SJCRH30 (cell line): ENCODE measurements at regions not wholly inside any gene's neighbourhood (a gene's known extent, or its start where the extent isn't known, plus 50 kb on each side); places are given as distances from the start of the nearest gene placed in this dataset.

Source experiments
- DNase-seq, 2 experiments: peaks; one replicate each; pipeline ENCODE4 v3.0.0-alpha.2; 2015 to 2020
- H3K27ac ChIP-seq: fragments of 250-450 bp; sonication (Bioruptor Pico); 2 replicates; pipeline ENCODE4 v1.5.1; 2020; ENCODE audit warnings: mild to moderate bottlenecking, moderate library complexity
- H3K27me3 ChIP-seq: fragments of 250-450 bp; sonication (Bioruptor Pico); 2 replicates; pipeline ENCODE4 v1.5.1; 2020; ENCODE audit warnings: mild to moderate bottlenecking, moderate library complexity
- H3K36me3 ChIP-seq: fragments of 250-450 bp; sonication (Bioruptor Pico); 2 replicates; pipeline ENCODE4 v1.5.1; 2020; ENCODE audit warnings: mild to moderate bottlenecking, moderate library complexity
- H3K4me1 ChIP-seq: fragments of 250-450 bp; sonication (Bioruptor Pico); 2 replicates; pipeline ENCODE4 v1.5.1; 2020; ENCODE audit warnings: mild to moderate bottlenecking, moderate library complexity
- H3K4me3 ChIP-seq: fragments of 250-450 bp; sonication (Bioruptor Pico); 2 replicates; pipeline ENCODE4 v1.5.1; 2020; ENCODE audit warnings: mild to moderate bottlenecking, moderate library complexity
- H3K9me3 ChIP-seq: fragments of 250-450 bp; sonication (Bioruptor Pico); replicated peaks from 2 replicates; pipeline ENCODE4 v1.5.1; 2020; ENCODE audit warnings: mild to moderate bottlenecking, moderate library complexity

- Histone ChIP-seq H3K4me1 (no peaks in the 10 kb centered on the region), H3K27ac (no peak overlapping the region), H3K36me3 (no peaks in the 10 kb centered on the region), H3K27me3 (no peaks in the 10 kb centered on the region), H3K4me3 (no peak overlapping the region), H3K9me3 (no peaks in the 10 kb centered on the region)
- no peak for DNase-seq
Measured at GRCh38 chr12:102249079-102249841, 51.6 kb upstream of the PMCH start.
